A673 (cell line): ENCODE measurements at regions not wholly inside any gene's neighbourhood (a gene's known extent, or its start where the extent isn't known, plus 50 kb on each side); places are given as distances from the start of the nearest gene placed in this dataset.

Experiments used
- EZH2 ChIP-seq: fragments of 200-600 bp; sonication (generic); IDR thresholded peaks from 2 replicates; pipeline ENCODE4 v1.6.1; 2017; ENCODE audit warnings: borderline replicate concordance, low read depth, mild to moderate bottlenecking, mixed read lengths, antibody characterized with exemption, low read length; ENCODE audit not compliant: poor library complexity, severe bottlenecking
- TF ChIP-seq, protein P1 (sequence below): fragments of 300-800, 200-600 bp; sonication (generic); conservative IDR thresholded peaks from 2 replicates; pipeline ENCODE4 v1.5.1; 2017; ENCODE audit warnings: low read depth, mild to moderate bottlenecking, antibody characterized with exemption, low read length, moderate library complexity, mixed read lengths

DNA sequence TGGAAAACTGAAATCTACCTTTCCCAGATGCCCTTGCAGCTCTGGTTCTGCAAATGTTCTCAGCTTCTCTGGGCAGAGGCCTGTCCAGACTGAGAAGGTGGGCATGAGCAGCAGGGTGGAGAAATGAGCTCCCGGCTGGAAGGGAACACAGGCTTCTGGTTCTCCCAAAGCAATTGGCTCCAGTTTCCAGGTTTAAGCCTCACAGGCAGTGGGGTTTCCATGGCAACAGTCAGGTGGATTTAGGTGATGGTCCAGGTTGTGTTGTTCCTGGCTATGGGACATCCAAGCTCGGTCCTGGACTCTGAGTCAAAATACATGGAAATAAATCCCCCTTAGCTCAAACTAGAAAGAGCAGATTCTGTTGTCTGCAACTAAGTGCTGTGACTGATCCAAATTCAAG lies 94.6 kb upstream of the IQSEC1 start:
- TF ChIP-seq, protein P1, sequence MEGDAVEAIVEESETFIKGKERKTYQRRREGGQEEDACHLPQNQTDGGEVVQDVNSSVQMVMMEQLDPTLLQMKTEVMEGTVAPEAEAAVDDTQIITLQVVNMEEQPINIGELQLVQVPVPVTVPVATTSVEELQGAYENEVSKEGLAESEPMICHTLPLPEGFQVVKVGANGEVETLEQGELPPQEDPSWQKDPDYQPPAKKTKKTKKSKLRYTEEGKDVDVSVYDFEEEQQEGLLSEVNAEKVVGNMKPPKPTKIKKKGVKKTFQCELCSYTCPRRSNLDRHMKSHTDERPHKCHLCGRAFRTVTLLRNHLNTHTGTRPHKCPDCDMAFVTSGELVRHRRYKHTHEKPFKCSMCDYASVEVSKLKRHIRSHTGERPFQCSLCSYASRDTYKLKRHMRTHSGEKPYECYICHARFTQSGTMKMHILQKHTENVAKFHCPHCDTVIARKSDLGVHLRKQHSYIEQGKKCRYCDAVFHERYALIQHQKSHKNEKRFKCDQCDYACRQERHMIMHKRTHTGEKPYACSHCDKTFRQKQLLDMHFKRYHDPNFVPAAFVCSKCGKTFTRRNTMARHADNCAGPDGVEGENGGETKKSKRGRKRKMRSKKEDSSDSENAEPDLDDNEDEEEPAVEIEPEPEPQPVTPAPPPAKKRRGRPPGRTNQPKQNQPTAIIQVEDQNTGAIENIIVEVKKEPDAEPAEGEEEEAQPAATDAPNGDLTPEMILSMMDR: no peak
- no peak for TF ChIP-seq EZH2
